BE2C (cell line): ENCODE measurements at regions not wholly inside any gene's neighbourhood (a gene's known extent, or its start where the extent isn't known, plus 50 kb on each side); places are given as distances from the start of the nearest gene placed in this dataset.

ENCODE experiments used
- DNase-seq: peaks from one replicate; pipeline ENCODE4 v3.0.0-alpha.2; 2020
- H3K27me3 ChIP-seq: fragments of 250-450 bp; sonication (Bioruptor Pico); 2 replicates; pipeline ENCODE4 v1.5.1; 2020; ENCODE audit warnings: mild to moderate bottlenecking
- H3K36me3 ChIP-seq: fragments of 250-450 bp; sonication (Bioruptor Pico); 2 replicates; pipeline ENCODE4 v1.5.1; 2020; ENCODE audit warnings: mild to moderate bottlenecking
- H3K4me1 ChIP-seq: fragments of 250-450 bp; sonication (Bioruptor Pico); 2 replicates; pipeline ENCODE4 v1.5.1; 2020
- H3K4me3 ChIP-seq: 2 replicates; pipeline ENCODE4 v1.5.1; 2011; ENCODE audit warnings: low read depth, low read length
- H3K9me3 ChIP-seq: fragments of 250-450 bp; sonication (Bioruptor Pico); 2 replicates; pipeline ENCODE4 v1.5.1; 2020
- TF ChIP-seq, protein P1 (sequence below): IDR thresholded peaks from 2 replicates; pipeline ENCODE4 v1.5.1; 2012; ENCODE audit warnings: mild to moderate bottlenecking, low read depth, low read length

GRCh38 chr7:91798425-91798824 lies 82.1 kb downstream of the MTERF1 start:
- no peaks in the 10 kb centered on the region for H3K27me3 ChIP-seq
- no peaks in the 10 kb centered on the region for H3K4me1 ChIP-seq
- no peak for DNase-seq
- TF ChIP-seq, protein P1, sequence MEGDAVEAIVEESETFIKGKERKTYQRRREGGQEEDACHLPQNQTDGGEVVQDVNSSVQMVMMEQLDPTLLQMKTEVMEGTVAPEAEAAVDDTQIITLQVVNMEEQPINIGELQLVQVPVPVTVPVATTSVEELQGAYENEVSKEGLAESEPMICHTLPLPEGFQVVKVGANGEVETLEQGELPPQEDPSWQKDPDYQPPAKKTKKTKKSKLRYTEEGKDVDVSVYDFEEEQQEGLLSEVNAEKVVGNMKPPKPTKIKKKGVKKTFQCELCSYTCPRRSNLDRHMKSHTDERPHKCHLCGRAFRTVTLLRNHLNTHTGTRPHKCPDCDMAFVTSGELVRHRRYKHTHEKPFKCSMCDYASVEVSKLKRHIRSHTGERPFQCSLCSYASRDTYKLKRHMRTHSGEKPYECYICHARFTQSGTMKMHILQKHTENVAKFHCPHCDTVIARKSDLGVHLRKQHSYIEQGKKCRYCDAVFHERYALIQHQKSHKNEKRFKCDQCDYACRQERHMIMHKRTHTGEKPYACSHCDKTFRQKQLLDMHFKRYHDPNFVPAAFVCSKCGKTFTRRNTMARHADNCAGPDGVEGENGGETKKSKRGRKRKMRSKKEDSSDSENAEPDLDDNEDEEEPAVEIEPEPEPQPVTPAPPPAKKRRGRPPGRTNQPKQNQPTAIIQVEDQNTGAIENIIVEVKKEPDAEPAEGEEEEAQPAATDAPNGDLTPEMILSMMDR, result no peak
- no peaks in the 10 kb centered on the region for H3K36me3 ChIP-seq
- H3K4me3 ChIP-seq, result no peak overlapping the region
- no peaks in the 10 kb centered on the region for H3K9me3 ChIP-seq

- TF ChIP-seq, protein P1, result no peak
- H3K36me3 ChIP-seq, result no peaks in the 10 kb centered on the region
- no peak for DNase-seq
These were observed 80.1 kb downstream of the MTERF1 start for GRCh38 chr7:91800389-91800788.

GRCh38 chr7:91801331-91801983 lies 79.0 kb downstream of the MTERF1 start:
- Histone ChIP-seq H3K36me3 (no peaks in the 10 kb centered on the region), H3K4me3 (no peak overlapping the region), H3K4me1 (no peaks in the 10 kb centered on the region), H3K27me3 (no peaks in the 10 kb centered on the region), H3K9me3 (no peaks in the 10 kb centered on the region)
- TF ChIP-seq, protein P1, result no peak
- no peak for DNase-seq

More at GRCh38 chr7:91800389-91800788, 80.1 kb downstream of the MTERF1 start:
- Histone ChIP-seq H3K9me3 (no peaks in the 10 kb centered on the region), H3K4me3 (no peak overlapping the region), H3K4me1 (no peaks in the 10 kb centered on the region), H3K27me3 (no peaks in the 10 kb centered on the region)

- no peak for DNase-seq
- H3K27me3 ChIP-seq, result no peaks in the 10 kb centered on the region
- no peaks in the 10 kb centered on the region for H3K36me3 ChIP-seq
- no peaks in the 10 kb centered on the region for H3K4me1 ChIP-seq
- TF ChIP-seq, protein P1, result no peak
- no peaks in the 10 kb centered on the region for H3K9me3 ChIP-seq
- H3K4me3 ChIP-seq, result no peak overlapping the region
These were observed 69.3 kb downstream of the MTERF1 start for GRCh38 chr7:91811236-91811635.

DNA sequence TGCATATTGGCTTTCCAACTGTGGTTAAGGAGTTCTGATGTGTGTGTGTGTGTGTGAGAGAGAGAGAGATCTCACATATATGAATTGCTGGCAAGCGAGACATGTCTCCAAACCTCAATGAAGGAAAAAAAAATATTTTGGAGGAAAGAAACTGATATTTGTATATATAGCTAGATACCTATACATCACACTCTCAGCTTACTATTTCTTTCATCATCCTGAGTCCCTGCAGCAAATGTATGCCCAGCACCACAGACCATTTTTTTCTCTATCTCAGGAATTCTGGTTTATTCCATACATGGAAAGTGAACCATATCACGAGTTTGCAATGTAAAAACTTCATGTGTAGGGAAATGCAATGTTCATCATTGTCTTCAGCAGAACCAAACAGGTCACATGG lies 68.9 kb downstream of the MTERF1 start:
- no peak for DNase-seq
- H3K27me3 ChIP-seq, result no peaks in the 10 kb centered on the region
- H3K4me1 ChIP-seq, result no peaks in the 10 kb centered on the region
- TF ChIP-seq, protein P1, result no peak
- no peaks in the 10 kb centered on the region for H3K36me3 ChIP-seq
- H3K4me3 ChIP-seq, result no peak overlapping the region
- H3K9me3 ChIP-seq, result no peaks in the 10 kb centered on the region

GRCh38 chr7:91812388-91812787 lies 68.1 kb downstream of the MTERF1 start:
- no peak overlapping the region for H3K4me3 ChIP-seq
- no peaks in the 10 kb centered on the region for H3K36me3 ChIP-seq
- DNase-seq, result no peak
- TF ChIP-seq, protein P1, result no peak
- no peaks in the 10 kb centered on the region for H3K27me3 ChIP-seq
- no peaks in the 10 kb centered on the region for H3K9me3 ChIP-seq
- H3K4me1 ChIP-seq, result no peaks in the 10 kb centered on the region
